NCI-H526 (cell line): ENCODE measurements at regions not wholly inside any gene's neighbourhood (a gene's known extent, or its start where the extent isn't known, plus 50 kb on each side); places are given as distances from the start of the nearest gene placed in this dataset.

Experiments used
- DNase-seq, 2 experiments: peaks; one replicate each; lab custom pipeline; 2025; lab: John Stamatoyannopoulos, UW

- no peak for DNase-seq
Observed at GRCh38 chr2:78941751-78942150, 83.8 kb upstream of the REG3G start.

GRCh38 chr2:78963881-78964280 is 61.6 kb upstream of the REG3G start:
- no peak for DNase-seq

- no peak for DNase-seq
Observed at GRCh38 chr2:78967294-78967693, 58.2 kb upstream of the REG3G start.

GRCh38 chr2:78973630-78974029 is 51.9 kb upstream of the REG3G start:
- no peak for DNase-seq
